ENCODE measurements at regions not wholly inside any gene's neighbourhood (a gene's known extent, or its start where the extent isn't known, plus 50 kb on each side); places are given as distances from the start of the nearest gene placed in this dataset.

DNA sequence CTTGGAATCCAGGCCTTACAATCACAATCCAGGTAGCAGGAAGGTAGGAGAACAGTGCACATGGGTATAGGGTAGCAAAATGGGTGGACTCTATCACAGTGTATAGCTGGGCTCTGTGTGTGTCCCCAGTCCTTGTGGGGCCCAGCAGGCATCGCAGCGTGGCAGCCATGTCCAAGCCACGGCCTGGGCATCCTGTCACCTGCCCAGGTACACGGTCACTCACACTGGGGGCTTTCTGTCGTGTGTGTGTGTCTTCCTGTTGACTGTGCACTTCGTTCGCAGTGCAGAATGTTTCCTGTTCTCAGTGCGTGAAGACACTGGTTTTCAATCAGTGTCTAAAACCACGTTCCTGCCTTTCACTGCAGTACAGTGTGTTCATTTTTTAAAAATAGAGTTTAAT is 523.2 kb upstream of the JARID2 start:
- H3K36me3 ChIP-seq (ENCODE audit: insufficient read depth, low read length) = no peaks in the 10 kb centered on the region
- no peak overlapping the region for H2AFZ ChIP-seq (ENCODE audit: low read length)
- no peaks in the 10 kb centered on the region for H3K79me2 ChIP-seq (ENCODE audit: insufficient read depth, low read length)
- TF ChIP-seq CTCF (IDR thresholded peaks at IDR 0.05; ENCODE audit: extremely low read depth, low read depth, low read length) = no peak
- no peak overlapping the region for H3K4me3 ChIP-seq (ENCODE audit: insufficient read depth, low read length)
- DNase-seq (ENCODE audit: insufficient read length, low spot score, missing footprints) = no peak
- no peaks in the 10 kb centered on the region for H3K27me3 ChIP-seq (ENCODE audit: insufficient read depth, low read length)
- no peaks in the 10 kb centered on the region for H3K9me3 ChIP-seq (ENCODE audit: low read depth, low read length)
- no peaks in the 10 kb centered on the region for H3K4me1 ChIP-seq (ENCODE audit: insufficient read depth, low read length)
- no peaks in the 10 kb centered on the region for H4K20me1 ChIP-seq (ENCODE audit: insufficient read depth, low read length)
- H3K4me2 ChIP-seq (ENCODE audit: insufficient read depth, low read length) = no peak overlapping the region
- no peak overlapping the region for H3K27ac ChIP-seq (ENCODE audit: low read depth, low read length)

GRCh38 chr6:14723535-14724086 is 522.3 kb upstream of the JARID2 start:
- Histone ChIP-seq H3K4me2 (ENCODE audit: insufficient read depth, low read length) (no peak overlapping the region), H3K27me3 (ENCODE audit: insufficient read depth, low read length) (no peaks in the 10 kb centered on the region), H3K9me3 (ENCODE audit: low read depth, low read length) (no peaks in the 10 kb centered on the region), H3K27ac (ENCODE audit: low read depth, low read length) (no peak overlapping the region), H3K79me2 (ENCODE audit: insufficient read depth, low read length) (no peaks in the 10 kb centered on the region), H2AFZ (ENCODE audit: low read length) (no peak overlapping the region), H3K36me3 (ENCODE audit: insufficient read depth, low read length) (no peaks in the 10 kb centered on the region), H3K4me1 (ENCODE audit: insufficient read depth, low read length) (peaks cover 4% of the 10 kb centered on the region), H4K20me1 (ENCODE audit: insufficient read depth, low read length) (no peaks in the 10 kb centered on the region), H3K4me3 (ENCODE audit: insufficient read depth, low read length) (no peak overlapping the region)
- no peak for DNase-seq (ENCODE audit: insufficient read length, low spot score, missing footprints)
- TF ChIP-seq CTCF (IDR thresholded peaks at IDR 0.05; ENCODE audit: extremely low read depth, low read depth, low read length) = no peak

DNA sequence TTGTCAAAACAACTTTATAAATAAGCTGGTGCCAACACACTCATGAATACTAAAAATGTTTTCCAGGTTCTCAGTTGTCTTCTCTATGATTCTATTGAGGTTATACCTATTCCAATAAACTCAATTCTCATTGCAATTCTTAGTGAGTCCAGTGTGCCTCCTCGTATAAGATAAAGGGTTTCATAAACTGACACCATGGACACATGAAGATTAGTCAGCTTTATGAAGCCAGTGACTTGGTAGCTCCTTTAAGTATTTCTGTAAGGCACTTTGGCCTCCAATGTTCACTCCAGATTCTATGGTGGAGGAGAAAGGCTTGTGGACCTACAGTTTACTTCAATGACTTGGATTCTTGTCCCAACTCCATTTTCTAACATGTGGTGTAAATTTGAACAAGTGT is 521.3 kb upstream of the JARID2 start:
- no peak for TF ChIP-seq CTCF (IDR thresholded peaks at IDR 0.05; ENCODE audit: extremely low read depth, low read depth, low read length)
- no peaks in the 10 kb centered on the region for H3K9me3 ChIP-seq (ENCODE audit: low read depth, low read length)
- H3K36me3 ChIP-seq (ENCODE audit: insufficient read depth, low read length) = no peaks in the 10 kb centered on the region
- no peak overlapping the region for H3K27ac ChIP-seq (ENCODE audit: low read depth, low read length)
- H3K4me1 ChIP-seq (ENCODE audit: insufficient read depth, low read length) = peaks cover 5% of the 10 kb centered on the region
- no peak overlapping the region for H2AFZ ChIP-seq (ENCODE audit: low read length)
- DNase-seq (ENCODE audit: insufficient read length, low spot score, missing footprints) = no peak
- H3K4me3 ChIP-seq (ENCODE audit: insufficient read depth, low read length) = no peak overlapping the region
- H4K20me1 ChIP-seq (ENCODE audit: insufficient read depth, low read length) = no peaks in the 10 kb centered on the region
- no peaks in the 10 kb centered on the region for H3K27me3 ChIP-seq (ENCODE audit: insufficient read depth, low read length)
- H3K79me2 ChIP-seq (ENCODE audit: insufficient read depth, low read length) = no peaks in the 10 kb centered on the region
- H3K4me2 ChIP-seq (ENCODE audit: insufficient read depth, low read length) = no peak overlapping the region

DNA sequence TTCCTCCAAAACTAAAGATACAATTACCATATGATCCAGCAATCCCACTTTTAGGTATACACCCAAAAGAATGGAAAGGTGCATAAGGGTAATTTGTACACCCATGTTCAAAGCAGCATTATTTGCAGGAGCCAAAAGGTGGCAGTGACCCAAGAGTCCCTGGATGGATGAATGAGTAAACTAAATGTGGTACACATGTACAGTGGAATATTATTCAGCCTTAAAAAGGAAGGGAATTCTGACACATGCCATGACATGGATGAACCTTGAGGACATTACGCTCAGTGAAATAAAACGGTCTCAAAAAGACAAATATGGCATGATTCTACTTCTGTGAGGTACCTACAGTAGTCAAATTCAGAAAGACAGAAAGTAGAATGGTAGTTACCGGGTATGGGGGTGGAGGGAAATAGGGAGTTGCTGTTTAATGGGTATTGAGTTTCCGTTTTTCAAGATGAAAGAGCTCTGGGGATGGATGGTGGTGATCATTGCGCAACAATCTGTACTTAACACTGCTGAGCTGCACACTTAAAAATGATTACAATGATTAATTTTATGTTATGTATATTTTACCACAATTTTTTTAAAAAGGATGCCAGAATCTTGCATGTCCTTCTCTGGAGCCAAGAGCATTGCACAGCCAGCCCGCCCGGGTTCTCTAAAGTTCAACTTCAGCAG is 518.9 kb upstream of the JARID2 start:
- no peak overlapping the region for H3K27ac ChIP-seq (ENCODE audit: low read depth, low read length)
- no peak for DNase-seq (ENCODE audit: insufficient read length, low spot score, missing footprints)
- TF ChIP-seq CTCF (IDR thresholded peaks at IDR 0.05; ENCODE audit: extremely low read depth, low read depth, low read length) = no peak

More for the DNA sequence above, 518.9 kb upstream of the JARID2 start:
- no peaks in the 10 kb centered on the region for H3K27me3 ChIP-seq (ENCODE audit: insufficient read depth, low read length)
- no peak overlapping the region for H3K4me2 ChIP-seq (ENCODE audit: insufficient read depth, low read length)
- H3K4me3 ChIP-seq (ENCODE audit: insufficient read depth, low read length) = no peak overlapping the region
- no peaks in the 10 kb centered on the region for H3K9me3 ChIP-seq (ENCODE audit: low read depth, low read length)
- no peaks in the 10 kb centered on the region for H3K36me3 ChIP-seq (ENCODE audit: insufficient read depth, low read length)
- H2AFZ ChIP-seq (ENCODE audit: low read length) = no peak overlapping the region
- H4K20me1 ChIP-seq (ENCODE audit: insufficient read depth, low read length) = no peaks in the 10 kb centered on the region
- no peaks in the 10 kb centered on the region for H3K79me2 ChIP-seq (ENCODE audit: insufficient read depth, low read length)
- H3K4me1 ChIP-seq (ENCODE audit: insufficient read depth, low read length) = peaks cover 5% of the 10 kb centered on the region
